ENCODE measurements at regions not wholly inside any gene's neighbourhood (a gene's known extent, or its start where the extent isn't known, plus 50 kb on each side); places are given as distances from the start of the nearest gene placed in this dataset.

GRCh38 chr22:48660790-48661740 is 1166.6 kb downstream of the BRD1 start:
- H3K4me3 ChIP-seq (ENCODE audit: low read depth, low read length) = no peak overlapping the region
- no peak for DNase-seq (ENCODE audit: low read depth)
- TF ChIP-seq CTCF (conservative IDR thresholded peaks at IDR 0.05; ENCODE audit: low read depth, low read length) = no peak

GRCh38 chr22:48660104-48660789 is 1167.4 kb downstream of the BRD1 start:
- TF ChIP-seq CTCF (conservative IDR thresholded peaks at IDR 0.05; ENCODE audit: low read depth, low read length) = no peak
- no peak for DNase-seq (ENCODE audit: low read depth)

GRCh38 chr22:48659404-48659996 is 1168.2 kb downstream of the BRD1 start:
- no peak overlapping the region for H3K4me3 ChIP-seq (ENCODE audit: low read depth, low read length)
- TF ChIP-seq CTCF (conservative IDR thresholded peaks at IDR 0.05; ENCODE audit: low read depth, low read length) = no peak
- no peak for DNase-seq (ENCODE audit: low read depth)

More at GRCh38 chr22:48660104-48660789, 1167.4 kb downstream of the BRD1 start:
- no peak overlapping the region for H3K4me3 ChIP-seq (ENCODE audit: low read depth, low read length)

- no peak for DNase-seq (ENCODE audit: low read depth)
- no peak overlapping the region for H3K4me3 ChIP-seq (ENCODE audit: low read depth, low read length)
- no peak for TF ChIP-seq CTCF (conservative IDR thresholded peaks at IDR 0.05; ENCODE audit: low read depth, low read length)
These were observed 1168.8 kb downstream of the BRD1 start for GRCh38 chr22:48658871-48659270.

- TF ChIP-seq CTCF (conservative IDR thresholded peaks at IDR 0.05; ENCODE audit: low read depth, low read length) = no peak
- H3K4me3 ChIP-seq (ENCODE audit: low read depth, low read length) = no peak overlapping the region
- no peak for DNase-seq (ENCODE audit: low read depth)
These were observed 1169.4 kb downstream of the BRD1 start for GRCh38 chr22:48658246-48658645.

- no peak for TF ChIP-seq CTCF (conservative IDR thresholded peaks at IDR 0.05; ENCODE audit: low read depth, low read length)
- H3K4me3 ChIP-seq (ENCODE audit: low read depth, low read length) = no peak overlapping the region
These were observed 1173.2 kb downstream of the BRD1 start for GRCh38 chr22:48654492-48654891.

More at GRCh38 chr22:48654492-48654891, 1173.2 kb downstream of the BRD1 start:
- no peak for DNase-seq (ENCODE audit: low read depth)
